GM12892 (cell line): ENCODE measurements at regions not wholly inside any gene's neighbourhood (a gene's known extent, or its start where the extent isn't known, plus 50 kb on each side); places are given as distances from the start of the nearest gene placed in this dataset.

ENCODE experiments used
- POLR2AphosphoS5 ChIP-seq: IDR thresholded peaks from 2 replicates; pipeline ENCODE4 v1.6.1; 2011; ENCODE audit warnings: low read depth, low read length, control low read depth
- TAF1 ChIP-seq: IDR thresholded peaks from 2 replicates; pipeline ENCODE4 v1.6.1; 2011; ENCODE audit warnings: low read depth, mild to moderate bottlenecking, control low read depth, low read length, borderline replicate concordance

DNA sequence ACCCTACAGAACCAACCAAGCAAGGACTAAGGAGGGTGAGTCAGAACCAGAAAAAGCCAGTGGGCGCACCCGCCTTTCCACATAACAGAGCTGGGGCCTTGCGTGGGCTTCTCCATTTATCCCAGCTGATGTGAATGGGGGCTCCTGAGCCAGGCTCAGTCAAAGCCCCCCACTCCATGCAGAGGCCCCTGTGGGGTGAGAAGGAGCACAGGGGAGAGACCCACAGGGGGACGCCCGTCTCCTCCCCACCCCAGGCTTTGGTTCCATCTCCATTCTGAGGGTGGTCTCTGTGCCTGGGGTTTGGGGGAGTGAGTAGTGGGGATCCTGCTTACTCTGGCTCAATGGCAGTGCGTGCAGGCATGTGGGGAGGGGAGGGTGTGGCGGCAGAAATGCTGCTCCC, 210.1 kb upstream of the TNRC6C start:
- no peak for TF ChIP-seq TAF1
- TF ChIP-seq POLR2AphosphoS5: no peak
